HUDEP-2 (cell line): ENCODE measurements at regions not wholly inside any gene's neighbourhood (a gene's known extent, or its start where the extent isn't known, plus 50 kb on each side); places are given as distances from the start of the nearest gene placed in this dataset.

Source experiments
- DNase-seq, 76 experiments: peaks; one replicate each; lab custom pipeline; 2025; ENCODE audit not compliant: unreplicated experiment in 76 of 76; lab: John Stamatoyannopoulos, UW

DNA sequence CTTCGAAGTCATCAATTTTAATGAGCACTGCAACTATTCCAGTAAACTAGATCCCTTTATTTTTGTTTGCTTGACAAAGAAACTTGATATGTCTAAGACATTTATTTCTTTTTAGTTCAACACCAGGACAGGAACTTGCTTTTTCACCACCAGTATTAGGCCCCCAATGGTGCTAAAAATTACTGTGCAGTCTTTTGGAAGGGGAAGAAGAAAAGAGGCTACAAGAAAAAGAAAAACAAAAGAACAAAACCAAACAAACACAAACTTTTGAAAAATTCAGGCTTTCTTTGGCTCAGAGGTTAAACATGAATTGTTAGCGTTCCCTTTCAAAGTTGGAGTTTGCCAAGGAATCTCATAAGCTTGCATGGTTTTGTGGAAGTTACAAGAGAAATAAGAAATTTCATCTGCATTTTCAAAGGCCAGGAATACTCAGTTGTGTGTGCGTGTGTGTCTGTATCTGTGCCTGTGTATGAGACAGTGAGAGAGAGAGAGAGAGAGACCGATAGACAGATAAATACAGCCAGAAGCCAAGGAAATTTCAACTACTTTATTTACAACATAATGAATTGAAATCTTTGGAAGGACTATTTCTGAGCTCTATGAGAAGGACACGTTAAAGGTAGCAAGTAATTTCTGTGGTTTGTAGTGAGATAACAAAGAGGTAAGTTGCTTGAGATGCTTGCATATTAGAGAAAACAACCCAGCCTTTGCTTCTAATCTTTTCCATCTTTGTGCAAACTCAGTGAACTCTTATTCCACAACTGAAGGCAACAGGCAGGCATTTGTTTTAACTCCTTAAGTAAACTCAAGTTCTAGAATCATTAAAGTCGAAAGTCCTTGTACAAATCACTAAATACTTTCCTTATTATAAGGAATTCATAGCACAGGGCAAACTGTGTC is 171.0 kb upstream of the CITED2 start:
- DNase-seq: peak in 3 of 76 experiments; percentile 15 to 40 (median 39)

DNA sequence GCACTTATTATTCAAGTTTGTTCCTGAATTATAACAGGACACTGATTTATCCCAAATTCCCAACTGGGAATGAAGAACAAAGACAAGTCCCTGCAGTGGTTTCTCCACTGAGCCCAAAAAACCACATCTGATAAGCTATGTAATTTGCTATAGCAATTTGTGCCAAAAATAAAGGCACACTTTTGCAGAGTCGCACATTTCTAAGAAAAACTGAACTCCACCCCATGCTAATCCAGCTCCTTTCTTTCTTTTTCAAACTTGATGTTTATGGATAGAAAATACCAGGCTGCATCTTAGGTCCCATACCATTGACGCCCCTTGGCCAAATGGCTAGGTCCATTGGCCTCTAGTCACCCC is 170.2 kb upstream of the CITED2 start:
- peak in 10 of 76 experiments; percentile 12 to 60 (median 34) for DNase-seq

DNA sequence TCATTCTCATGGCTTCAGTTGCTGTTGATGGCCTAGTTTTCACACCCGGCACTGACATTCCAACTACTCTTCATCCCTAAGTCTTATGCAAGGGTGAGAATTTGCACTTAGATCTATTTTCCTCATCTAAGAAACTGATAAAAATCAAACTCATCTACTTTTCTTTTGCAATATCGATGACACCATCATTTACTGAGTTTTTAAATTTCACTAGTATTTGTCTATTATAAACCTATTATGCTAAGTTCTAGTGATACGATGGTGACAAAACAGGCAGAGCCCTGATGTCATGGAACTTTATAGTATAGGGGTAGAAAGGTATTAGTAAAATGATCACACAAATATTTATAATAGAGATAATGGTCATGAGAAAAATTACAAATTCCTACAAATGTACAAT is 167.9 kb upstream of the CITED2 start:
- no peak for DNase-seq

DNA sequence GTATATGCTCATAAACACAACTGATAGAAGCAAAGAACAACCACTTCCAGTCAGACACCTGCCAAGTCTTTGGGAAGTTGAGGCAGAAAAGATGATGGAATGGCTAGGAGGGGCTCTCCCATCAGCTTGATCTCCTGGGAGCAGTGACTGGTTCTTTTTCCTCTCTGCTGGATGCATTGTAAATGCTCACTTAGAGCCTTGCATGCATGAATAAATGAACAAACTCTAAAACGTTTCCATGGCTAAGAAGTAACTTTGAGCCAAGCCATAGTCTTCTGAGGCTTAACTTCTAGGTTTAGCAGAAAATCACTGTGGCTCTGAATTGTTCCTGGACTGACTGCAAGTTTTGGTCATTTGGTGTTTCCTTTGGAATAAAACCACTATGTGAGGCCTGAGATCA is 166.4 kb upstream of the CITED2 start:
- no peak for DNase-seq

DNA sequence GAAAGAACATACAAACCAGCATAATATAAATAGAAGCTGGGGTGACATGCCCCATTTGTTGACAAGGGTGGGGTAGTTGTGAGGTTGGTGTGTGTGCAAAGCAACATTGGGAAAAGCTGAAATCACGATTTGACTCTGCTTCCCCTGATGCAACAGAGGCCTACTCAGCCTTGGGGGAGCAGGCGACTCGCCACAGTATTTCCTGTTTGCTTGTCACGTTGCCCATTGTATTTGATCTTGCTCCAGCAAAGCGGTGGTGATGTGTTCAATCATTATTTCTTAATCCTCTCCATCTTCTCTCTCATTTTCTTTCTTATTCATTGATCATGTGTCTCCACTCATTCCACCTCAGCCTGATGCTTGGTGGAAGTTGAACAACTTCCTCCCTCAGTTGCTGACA is 165.8 kb upstream of the CITED2 start:
- no peak for DNase-seq

DNA sequence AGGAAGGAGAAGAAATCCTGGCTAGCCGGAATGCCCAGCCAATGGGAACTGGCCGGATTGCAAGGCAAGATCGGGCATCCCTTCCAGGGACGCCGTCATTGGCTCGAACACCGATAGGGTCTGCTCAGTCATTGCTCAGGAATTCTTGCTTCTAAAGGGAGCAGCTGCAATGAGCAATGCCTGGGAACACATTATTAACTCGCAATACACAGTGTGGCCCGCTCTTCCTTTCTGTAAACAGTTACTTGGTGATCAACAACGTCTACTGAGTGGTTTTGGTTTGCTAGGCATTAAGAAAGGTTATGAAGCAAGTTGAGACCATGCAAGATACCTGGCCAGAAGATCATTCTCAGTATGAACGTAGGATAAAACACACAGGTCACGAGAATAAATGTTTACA is 165.4 kb upstream of the CITED2 start:
- DNase-seq: no peak

DNA sequence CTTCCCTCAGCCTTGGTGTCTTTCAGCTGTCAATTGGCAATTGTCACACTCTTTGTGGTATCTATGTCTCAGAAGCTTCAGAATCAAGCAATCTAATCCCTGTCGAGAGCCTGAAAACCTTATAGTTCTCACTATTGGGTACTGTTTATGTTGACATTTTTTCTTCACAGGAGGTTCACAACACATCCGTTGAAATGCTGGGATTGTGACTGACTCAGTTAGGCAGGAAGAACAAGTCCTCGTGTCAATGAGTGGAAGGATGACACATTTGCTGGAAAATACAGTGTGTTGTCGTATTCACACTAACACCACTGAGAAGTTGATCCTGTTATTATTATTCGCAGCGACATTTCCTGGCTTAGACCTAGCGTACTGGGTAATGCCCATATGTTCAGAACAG is 163.9 kb upstream of the CITED2 start:
- no peak for DNase-seq

DNA sequence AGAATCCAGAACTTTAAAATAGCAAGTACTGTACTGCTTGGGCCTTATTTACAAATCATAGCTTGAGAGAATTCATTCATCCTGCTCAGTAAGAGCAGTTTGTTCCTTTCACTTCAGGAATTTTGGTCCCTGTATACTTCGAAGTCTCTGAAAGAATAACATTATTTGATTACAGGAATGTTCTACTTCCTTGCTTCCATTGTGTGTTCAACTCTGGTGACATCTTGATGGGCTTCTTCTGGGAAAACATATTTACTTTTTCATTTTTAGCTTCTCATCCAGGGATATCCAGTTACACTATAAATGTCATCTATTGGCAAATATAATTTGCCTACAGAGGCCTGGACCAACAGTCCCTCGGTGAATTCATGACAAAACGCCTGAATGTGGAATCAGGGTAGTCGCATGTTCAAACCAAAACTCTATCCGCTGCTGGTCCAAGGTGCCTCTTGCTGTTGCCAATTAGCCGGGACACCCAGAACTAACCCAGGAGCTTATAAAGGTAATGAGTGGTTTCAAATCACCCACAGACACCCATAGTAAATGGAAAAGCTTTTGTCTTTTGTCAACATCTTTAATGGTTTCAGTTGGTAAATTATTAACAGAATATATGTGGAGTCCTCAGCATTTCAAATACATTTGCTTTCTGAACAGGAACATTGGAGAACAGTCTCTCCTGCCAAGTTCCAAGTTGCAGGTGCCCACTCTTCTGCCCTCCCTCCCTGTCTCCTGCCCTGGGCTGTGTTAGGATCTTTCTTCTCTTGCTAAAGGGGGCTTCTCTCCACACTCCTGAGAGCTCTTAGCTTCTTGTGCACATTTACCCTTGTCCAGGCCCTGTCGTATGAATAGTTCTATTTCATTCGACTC is 162.5 kb upstream of the CITED2 start:
- DNase-seq: no peak

DNA sequence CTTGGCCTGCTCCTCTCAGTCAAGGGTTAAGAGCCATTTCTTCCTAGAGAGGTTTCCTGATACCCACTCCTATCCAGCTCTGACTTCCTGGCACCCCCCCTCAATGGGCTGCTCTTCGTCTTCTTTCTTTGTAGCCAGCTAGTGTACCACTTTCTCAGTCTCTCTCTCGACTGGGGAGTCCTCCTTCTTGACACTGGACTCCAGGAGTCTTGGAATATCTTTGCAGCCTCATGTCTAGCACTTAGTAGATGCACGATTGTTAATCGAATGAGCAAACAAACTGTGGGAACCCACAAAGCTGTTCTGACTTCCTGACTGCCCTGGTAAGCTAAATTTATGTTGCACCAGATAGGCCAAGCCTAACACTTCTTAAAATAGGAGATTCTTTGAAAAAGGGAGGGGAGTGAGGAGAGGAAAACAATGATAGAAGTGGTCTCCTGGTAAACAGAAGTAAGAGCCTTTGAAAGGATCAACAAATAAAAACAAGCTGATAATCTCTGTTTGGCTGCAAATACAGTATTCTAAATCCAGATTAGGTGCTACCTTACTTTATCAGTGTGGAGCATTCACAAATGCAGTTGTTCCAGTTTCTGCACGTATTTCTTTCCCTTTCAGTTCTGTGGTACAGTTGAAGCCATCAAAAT is 160.1 kb upstream of the CITED2 start:
- DNase-seq: peak in 39 of 76 experiments; percentile 24 to 78 (median 56)

DNA sequence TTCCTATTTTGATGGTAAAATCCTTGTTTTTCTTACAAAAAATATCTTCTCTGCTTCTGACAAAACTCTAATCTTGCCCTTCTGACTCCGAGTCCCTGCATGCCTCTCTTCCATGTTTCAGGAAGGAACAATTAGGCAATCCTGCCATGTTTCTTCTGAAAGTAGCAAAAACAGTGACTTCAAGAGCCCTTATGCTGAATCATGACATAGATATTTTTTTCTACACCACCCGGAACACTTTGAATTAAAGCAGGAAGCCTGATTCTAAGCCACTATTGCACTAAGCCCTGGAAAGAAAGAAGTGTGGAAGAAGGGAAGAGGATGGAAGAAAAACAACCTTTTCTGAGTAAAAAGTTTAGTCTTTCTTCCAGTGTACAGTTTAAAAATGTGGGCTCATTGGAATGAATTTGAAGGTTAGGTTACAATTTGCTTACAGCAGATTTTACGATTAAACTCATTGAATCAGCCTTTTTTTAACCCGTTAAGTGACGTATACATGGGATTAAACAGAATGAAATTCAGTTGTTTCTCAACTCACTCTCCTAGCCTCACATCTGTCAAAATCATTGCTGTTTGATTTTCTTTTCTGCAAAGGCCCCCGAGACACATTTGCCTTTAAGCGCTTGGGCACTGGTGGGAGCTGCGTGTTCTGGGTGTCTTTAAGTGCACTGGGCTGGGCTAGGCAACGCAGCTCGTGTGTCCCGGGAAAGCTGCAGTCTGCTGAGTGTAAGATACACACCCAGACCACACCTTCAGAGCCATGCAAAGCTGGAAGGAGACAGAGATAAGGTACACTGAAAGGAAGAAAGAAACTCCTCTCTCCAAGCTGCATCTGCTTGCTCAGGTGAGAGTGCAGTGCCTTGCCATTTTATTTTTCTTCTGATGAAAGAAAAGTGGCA is 159.4 kb upstream of the CITED2 start:
- peak in 75 of 76 experiments; percentile 18 to 90 (median 73) for DNase-seq

DNA sequence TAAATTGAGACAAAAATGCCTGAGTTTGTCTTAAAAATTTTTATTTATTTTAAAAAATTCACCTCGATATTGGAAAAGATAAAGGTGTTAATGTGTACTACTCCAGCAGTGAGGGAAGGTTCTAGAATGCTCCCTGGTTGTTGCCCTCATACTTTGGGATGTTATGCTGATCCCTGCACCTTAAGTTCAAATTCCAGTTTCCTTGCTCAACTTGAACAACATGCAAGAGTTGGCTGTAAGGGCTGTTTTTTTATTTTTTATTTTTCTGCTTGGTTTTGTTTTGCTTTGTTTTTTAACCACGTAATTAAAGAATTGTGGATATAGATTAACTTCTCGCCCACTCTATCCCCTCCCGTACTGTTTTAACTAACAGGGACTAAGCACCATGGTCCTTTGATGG is 158.7 kb upstream of the CITED2 start:
- DNase-seq: no peak

DNA sequence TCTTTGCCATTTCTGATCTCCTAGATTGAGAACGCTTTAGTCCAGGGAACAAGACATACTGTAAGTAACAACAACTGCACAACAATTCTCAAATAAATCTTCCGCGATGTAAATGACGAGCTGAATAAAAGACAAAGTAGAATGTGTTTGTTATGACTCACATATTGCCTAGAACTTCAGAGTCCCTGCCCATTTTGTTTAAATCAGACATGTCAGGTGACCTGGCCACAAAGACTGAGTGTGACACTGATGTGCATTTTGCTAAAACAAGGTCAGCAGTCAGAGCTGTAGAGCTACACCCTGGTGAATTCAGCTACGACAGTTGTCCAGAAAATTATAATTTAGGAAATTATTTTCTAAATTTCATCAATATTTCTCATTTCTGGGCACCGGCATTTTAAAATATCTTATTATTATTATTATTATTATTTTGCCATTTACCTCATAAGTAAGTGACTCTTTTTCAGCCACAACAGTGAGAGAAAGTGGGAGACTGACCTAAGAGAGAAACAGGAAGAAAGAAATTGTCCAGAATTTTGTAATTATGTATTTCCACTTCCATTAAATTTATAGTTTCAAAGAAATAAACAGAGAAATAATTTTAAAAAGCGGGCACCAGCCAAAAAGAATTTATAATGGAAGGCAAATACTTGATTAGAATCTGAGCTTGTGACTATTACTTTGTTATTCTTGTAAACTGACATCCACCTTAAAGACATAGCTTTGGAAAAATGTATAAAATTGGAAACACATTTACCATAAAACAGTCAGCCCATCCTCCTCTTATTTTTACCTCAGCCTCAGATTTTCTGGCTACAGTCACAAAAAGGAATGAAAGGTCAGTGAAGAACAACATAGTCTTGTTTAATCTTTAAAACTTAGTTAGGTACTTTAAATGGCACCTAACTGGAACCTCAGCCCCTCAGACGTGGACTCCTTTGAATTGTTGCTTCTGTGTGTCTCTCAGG is 157.0 kb upstream of the CITED2 start:
- DNase-seq: peak in 11 of 76 experiments; percentile 9 to 36 (median 22)

DNA sequence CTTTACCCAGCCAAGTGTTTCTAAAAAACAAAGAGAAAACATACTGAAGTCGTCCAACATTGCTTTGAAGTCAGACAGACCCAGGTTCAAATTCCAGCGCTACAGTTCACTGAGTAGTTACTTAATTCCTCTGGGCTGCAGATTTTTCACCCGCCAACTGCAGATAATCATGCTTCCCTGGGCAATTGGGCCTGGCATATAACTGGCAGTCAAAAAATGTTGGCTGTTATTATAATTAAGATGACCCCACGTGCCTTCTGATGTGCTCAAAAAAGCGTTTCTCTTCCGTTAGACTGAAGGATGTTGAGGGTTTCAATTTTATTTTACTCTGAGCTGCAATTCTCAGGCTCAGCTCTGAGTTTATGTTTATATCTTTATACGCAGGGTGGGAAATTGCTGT is 156.1 kb upstream of the CITED2 start:
- DNase-seq: no peak

DNA sequence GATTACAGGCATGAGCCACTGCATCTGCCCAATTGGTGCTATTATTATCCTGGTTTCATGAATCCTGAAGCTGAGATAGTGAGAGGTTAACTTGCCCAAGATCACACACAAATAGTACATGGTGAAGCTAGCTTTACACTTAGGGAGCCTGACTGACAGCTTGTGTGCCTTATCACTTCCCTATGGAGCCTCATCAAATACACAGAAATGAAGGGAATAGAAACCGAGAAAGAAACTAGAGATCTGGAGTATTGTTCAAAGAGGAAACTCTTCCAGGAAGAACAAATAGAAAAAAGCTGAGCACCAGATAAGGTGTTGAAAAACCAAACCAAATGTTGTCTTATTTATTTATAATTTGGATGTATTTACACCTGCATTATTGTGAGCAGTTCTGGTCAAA is 155.0 kb upstream of the CITED2 start:
- no peak for DNase-seq

DNA sequence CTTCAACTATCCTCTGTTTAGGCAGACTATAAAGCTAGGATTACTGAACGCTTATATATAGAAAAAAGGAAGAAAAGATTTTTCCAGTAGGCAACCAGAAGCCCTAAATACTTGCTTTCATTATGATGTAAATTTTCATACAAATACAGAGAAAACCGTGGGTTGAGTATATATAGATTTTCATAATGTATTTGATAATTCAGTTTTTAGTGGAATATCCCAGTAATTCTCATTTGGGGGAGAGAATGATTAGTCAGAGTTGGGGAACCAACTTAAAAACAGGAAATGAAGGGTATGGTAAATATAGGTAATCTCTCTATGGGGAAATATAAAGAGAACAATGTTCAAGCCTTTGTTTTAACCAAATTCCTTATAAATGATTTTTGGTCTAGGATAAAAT is 154.0 kb upstream of the CITED2 start:
- DNase-seq: no peak

DNA sequence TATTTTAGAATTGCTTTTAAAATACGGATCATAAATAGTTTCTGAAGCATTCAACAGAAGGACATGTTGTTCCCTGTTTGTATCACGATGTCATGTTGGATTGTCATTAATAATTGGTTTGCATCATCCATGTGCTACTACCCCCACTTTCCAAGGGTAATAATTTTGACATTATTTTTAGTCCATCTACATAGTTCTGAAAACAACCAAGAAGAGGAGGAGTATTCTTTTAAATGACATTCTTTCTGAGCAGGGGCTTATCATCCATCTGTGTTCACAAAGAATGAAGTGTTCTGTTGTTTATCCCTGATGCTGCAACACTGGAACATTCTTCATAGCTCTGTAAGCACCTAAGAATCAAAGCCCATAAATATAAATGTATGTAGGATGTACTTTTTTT is 151.0 kb upstream of the CITED2 start:
- DNase-seq: no peak

DNA sequence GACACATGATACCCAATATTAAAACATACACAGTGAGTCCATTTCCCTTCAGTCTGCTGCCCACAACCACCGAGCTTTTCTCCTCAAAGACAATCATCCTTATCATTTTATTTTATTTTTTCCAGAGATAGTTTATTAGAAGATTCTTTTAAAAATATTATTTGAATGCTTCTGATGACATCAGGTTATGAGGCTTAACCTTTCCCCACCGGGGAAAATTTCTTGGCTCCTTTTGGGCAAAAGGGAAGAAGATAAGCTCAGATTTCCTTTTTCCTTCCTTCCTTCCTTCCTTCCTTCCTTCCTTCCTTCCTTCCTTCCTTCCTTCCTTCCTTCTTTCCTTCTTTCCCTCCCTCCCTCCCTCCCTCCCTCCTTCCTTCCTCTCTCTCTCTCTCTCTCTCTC is 149.5 kb upstream of the CITED2 start:
- DNase-seq: no peak

DNA sequence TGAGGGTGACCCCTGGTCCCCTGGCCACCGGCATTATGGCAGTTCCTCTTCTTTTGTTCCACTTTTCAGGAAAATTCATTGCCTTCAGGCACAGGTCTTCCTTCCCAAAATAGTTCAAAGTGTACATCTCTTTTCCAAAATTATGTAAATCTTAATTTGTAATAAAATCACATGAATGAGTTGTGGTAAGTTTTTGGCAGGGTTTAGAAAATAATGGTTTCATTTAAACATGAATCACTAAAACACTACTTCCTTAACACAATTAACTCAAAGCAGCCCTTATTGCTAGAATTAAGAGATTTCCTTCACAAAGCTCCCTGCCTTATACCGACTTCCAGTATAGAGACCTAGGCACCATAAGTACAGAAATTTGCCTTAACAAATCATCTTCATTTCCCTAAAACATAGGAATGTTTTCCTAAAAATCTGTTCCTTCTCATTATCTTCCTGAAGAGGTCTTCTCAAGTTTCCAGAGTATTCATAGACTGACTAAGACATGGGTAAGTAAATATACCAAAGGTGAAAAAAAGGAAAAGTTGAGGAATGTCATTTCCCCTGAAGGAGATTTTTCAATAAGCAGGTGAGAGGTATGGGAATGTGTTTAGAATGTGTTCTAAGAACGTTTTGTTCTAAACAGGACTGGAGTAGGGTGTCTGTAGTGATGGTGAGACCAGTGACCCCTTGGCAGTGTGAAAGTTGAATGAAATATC is 148.2 kb upstream of the CITED2 start:
- no peak for DNase-seq

DNA sequence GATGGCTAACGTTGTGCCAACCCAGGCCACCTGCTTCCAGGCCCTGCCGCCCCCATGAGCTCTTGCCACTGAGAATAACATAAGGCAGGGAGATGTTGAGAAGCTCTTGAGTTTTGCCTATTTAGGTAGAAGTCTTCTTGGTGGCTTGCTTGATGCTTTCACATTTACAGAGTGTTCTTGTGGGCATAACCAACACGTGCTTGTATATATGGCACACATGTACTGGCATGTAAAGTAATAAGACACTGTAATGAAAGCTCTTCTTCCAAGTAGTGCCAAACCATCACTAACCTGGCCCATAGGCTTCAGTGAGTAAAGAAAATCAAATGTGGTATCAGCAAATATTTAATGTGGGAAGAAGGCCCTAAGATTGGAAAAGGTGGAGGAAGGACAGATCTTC is 146.9 kb upstream of the CITED2 start:
- no peak for DNase-seq
